OCI-LY3 (cell line): ENCODE measurements at regions not wholly inside any gene's neighbourhood (a gene's known extent, or its start where the extent isn't known, plus 50 kb on each side); places are given as distances from the start of the nearest gene placed in this dataset.

Experiments
- EZH2phosphoT487 ChIP-seq: fragments of 200-600 bp; shearing (Covaris generic); IDR thresholded peaks from 2 replicates; pipeline ENCODE4 v1.6.1; 2018; ENCODE audit warnings: antibody characterized with exemption, mixed run types, low read depth
- TF ChIP-seq, protein P1 (sequence below): fragments of 200-600, 300-600 bp; sonication (generic); IDR thresholded peaks from 2 replicates; pipeline ENCODE4 v1.5.1; 2014; ENCODE audit warnings: antibody characterized with exemption, low read length, low read depth

DNA sequence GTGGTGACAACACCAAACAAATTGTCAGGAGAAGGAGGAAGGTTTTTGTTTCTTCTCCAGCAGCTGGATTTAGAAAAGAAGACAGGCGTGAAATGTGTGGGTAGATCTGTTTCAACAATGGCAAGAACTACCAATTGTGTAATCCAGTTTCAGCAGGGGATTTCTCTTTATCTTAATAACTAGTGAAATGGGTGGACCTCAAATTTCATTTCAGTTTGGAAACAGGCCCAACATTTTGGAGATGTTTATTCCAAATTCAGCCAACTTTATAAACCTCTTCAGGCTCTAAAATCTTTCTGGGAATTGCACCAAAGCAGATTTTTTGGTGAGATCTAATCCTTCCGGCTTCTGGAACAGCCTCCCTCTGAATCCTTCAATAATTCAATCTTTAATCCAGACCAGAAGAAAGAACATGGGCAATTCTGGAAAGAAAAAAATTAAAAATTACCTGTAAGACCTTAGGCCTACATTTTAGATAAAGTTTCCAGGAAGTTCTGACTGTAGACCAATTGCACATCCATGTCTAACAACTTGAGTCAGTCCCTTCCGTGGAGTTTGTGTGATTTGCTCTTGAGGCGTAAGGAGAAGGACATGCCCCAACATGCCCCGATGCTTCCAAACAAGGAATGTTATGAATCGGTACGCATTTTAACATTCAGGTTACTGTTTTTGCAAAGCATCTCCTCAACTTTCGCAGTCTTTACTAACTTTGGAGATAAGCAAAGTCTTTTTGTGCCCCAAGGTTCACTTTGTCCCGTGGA lies 423.6 kb downstream of the IRX1 start:
- TF ChIP-seq, protein P1, sequence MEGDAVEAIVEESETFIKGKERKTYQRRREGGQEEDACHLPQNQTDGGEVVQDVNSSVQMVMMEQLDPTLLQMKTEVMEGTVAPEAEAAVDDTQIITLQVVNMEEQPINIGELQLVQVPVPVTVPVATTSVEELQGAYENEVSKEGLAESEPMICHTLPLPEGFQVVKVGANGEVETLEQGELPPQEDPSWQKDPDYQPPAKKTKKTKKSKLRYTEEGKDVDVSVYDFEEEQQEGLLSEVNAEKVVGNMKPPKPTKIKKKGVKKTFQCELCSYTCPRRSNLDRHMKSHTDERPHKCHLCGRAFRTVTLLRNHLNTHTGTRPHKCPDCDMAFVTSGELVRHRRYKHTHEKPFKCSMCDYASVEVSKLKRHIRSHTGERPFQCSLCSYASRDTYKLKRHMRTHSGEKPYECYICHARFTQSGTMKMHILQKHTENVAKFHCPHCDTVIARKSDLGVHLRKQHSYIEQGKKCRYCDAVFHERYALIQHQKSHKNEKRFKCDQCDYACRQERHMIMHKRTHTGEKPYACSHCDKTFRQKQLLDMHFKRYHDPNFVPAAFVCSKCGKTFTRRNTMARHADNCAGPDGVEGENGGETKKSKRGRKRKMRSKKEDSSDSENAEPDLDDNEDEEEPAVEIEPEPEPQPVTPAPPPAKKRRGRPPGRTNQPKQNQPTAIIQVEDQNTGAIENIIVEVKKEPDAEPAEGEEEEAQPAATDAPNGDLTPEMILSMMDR, result no peak
- TF ChIP-seq EZH2phosphoT487, result no peak
